Peyer's patch (tissue), 4 donors: ENCODE measurements at regions not wholly inside any gene's neighbourhood (a gene's known extent, or its start where the extent isn't known, plus 50 kb on each side); places are given as distances from the start of the nearest gene placed in this dataset.

ENCODE experiments used
- POLR2A ChIP-seq, 2 donors: fragments of 450-650 bp; IDR thresholded peaks; one replicate each; pipeline ENCODE4 v1.5.1; 2017; ENCODE audit warnings: antibody characterized with exemption in 2 of 2, mild to moderate bottlenecking in 2 of 2, moderate library complexity in 2 of 2
- TF ChIP-seq, protein P1 (sequence below), 6 experiments: fragments of 450-650 bp in 4 of 6; fragments of 200-600 bp in 2 of 6; sonication (generic) in 1 of 6; IDR thresholded peaks; one replicate each; pipeline ENCODE4 v1.5.1; 2017 to 2019; ENCODE audit warnings: antibody characterized with exemption in 6 of 6, mild to moderate bottlenecking in 3 of 6, moderate library complexity in 1 of 6

GRCh38 chr14:48849741-48850322 is 736.3 kb downstream of the RPS29 start:
- TF ChIP-seq, protein P1, sequence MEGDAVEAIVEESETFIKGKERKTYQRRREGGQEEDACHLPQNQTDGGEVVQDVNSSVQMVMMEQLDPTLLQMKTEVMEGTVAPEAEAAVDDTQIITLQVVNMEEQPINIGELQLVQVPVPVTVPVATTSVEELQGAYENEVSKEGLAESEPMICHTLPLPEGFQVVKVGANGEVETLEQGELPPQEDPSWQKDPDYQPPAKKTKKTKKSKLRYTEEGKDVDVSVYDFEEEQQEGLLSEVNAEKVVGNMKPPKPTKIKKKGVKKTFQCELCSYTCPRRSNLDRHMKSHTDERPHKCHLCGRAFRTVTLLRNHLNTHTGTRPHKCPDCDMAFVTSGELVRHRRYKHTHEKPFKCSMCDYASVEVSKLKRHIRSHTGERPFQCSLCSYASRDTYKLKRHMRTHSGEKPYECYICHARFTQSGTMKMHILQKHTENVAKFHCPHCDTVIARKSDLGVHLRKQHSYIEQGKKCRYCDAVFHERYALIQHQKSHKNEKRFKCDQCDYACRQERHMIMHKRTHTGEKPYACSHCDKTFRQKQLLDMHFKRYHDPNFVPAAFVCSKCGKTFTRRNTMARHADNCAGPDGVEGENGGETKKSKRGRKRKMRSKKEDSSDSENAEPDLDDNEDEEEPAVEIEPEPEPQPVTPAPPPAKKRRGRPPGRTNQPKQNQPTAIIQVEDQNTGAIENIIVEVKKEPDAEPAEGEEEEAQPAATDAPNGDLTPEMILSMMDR (IDR thresholded peaks at IDR 0.05), result no peak
- no peak for TF ChIP-seq POLR2A (IDR thresholded peaks at IDR 0.05)
